ENCODE measurements at regions not wholly inside any gene's neighbourhood (a gene's known extent, or its start where the extent isn't known, plus 50 kb on each side); places are given as distances from the start of the nearest gene placed in this dataset.

GRCh38 chr4:3683744-3684421 lies 82.3 kb upstream of the ADRA2C start:
- Histone ChIP-seq H3K36me3 (no peaks in the 10 kb centered on the region), H3K4me1 (replicated peaks) (no peaks in the 10 kb centered on the region), H3K4me3 (no peak overlapping the region), H3K27ac (no peak overlapping the region), H3K9me3 (replicated peaks) (no peaks in the 10 kb centered on the region), H3K27me3 (replicated peaks) (peaks cover 4% of the 10 kb centered on the region)
- DNase-seq (ENCODE audit: low read depth in 1 of 2, low spot score in 2 of 2) = no peak

GRCh38 chr4:3683077-3683743 lies 83.0 kb upstream of the ADRA2C start:
- DNase-seq (ENCODE audit: low read depth in 1 of 2, low spot score in 2 of 2) = no peak
- H3K36me3 ChIP-seq = no peaks in the 10 kb centered on the region
- H3K4me3 ChIP-seq = no peak overlapping the region
- no peaks in the 10 kb centered on the region for H3K4me1 ChIP-seq (replicated peaks)
- H3K27ac ChIP-seq = no peak overlapping the region
- H3K9me3 ChIP-seq (replicated peaks) = no peaks in the 10 kb centered on the region
- H3K27me3 ChIP-seq (replicated peaks) = peaks cover 4% of the 10 kb centered on the region

DNA sequence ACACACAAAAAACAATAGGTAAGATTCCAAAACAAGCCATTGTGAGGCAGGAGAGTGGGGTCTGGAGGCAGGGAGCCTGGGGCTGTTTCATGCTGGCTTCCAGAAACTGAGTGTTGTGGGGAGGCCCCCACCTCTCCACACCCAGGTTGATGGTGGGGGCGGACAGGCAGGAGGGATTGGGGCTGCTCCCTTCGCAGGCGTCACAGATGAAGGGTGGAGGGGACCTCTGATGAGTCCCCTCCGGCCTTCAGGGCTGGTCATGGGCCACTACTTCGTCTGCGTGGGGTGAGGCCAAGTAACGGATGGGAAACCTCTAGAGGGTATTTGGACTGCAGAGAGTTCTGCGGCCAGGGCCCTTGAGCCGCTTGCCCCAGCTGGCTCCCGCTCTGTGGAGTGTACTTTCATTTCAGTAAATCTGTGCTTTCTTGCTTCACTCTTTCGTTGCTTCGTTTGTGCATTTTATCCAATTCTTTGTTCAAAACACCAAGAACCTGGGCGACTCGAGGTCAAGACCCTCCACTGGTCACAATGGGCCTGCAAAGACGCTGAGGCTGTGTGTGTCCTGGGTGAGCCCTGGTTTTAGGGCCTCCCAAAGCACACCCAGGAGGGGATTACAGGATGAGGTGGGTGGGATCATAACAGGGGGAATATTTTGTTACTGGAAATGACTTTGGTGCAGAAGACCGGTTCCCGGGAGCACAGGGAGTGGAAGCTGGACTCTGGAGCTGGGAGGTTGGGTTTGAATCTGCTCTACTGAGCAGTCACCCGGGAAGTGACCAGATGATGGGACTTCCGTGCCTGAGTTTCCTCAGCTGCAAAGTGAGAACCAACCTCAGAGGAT lies 83.7 kb upstream of the ADRA2C start:
- no peak overlapping the region for H3K4me3 ChIP-seq
- no peak for DNase-seq (ENCODE audit: low read depth in 1 of 2, low spot score in 2 of 2)
- no peaks in the 10 kb centered on the region for H3K4me1 ChIP-seq (replicated peaks)
- no peaks in the 10 kb centered on the region for H3K36me3 ChIP-seq
- no peak overlapping the region for H3K27ac ChIP-seq
- H3K9me3 ChIP-seq (replicated peaks) = no peaks in the 10 kb centered on the region
- peaks cover 4% of the 10 kb centered on the region for H3K27me3 ChIP-seq (replicated peaks)

GRCh38 chr4:3681191-3681590 lies 85.0 kb upstream of the ADRA2C start:
- Histone ChIP-seq H3K4me1 (replicated peaks) (no peaks in the 10 kb centered on the region), H3K4me3 (no peak overlapping the region), H3K27ac (no peak overlapping the region), H3K27me3 (replicated peaks) (peaks cover 12% of the 10 kb centered on the region), H3K36me3 (no peaks in the 10 kb centered on the region), H3K9me3 (replicated peaks) (no peaks in the 10 kb centered on the region)
- DNase-seq (ENCODE audit: low read depth in 1 of 2, low spot score in 2 of 2) = no peak

DNA sequence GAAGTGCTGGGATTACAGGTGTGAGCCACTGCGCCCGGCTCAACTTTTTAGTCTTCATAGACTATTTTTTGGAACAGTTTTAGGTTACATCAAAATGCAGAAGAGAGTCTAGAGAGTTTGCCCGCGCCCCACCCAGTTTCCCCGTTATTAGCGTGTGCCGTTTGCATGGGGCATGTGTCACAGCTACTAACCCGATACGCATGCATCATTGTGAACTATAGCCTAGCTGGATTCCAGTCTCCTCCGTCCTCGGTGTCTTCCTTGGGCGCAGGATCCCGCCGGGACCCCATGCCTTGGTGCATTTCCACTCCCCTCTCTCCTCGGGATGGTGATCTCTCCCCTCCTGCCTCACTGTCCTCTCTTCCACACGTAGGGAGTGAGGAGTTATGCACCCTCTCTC lies 85.5 kb upstream of the ADRA2C start:
- Histone ChIP-seq H3K9me3 (replicated peaks) (no peaks in the 10 kb centered on the region), H3K4me3 (no peak overlapping the region), H3K36me3 (no peaks in the 10 kb centered on the region), H3K27ac (no peak overlapping the region), H3K27me3 (replicated peaks) (peaks cover 13% of the 10 kb centered on the region), H3K4me1 (replicated peaks) (no peaks in the 10 kb centered on the region)
- no peak for DNase-seq (ENCODE audit: low read depth in 1 of 2, low spot score in 2 of 2)

DNA sequence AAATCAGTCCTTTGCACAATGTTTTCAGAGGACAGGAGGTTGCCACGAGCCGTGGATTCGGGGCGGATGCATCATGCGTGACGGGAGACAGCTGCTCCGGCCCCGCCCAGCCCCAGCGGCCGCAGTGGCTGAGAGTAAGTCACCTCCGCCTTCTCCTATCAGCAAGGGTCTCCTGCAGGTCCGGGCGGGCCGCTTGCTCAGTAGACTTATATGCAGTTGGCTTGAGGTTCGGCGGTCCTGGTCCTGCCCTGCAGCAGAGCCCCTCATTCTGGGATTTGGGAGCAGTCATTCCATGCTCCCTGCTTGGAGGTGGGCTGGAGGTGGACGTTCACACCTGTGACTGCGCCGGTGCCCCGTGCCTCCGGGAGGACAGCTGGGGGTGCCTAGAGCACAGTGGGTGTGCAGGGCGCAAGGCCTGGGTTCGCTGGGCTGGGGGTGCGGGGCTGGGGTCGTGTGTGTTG lies 86.3 kb upstream of the ADRA2C start:
- Histone ChIP-seq H3K27ac (no peak overlapping the region), H3K27me3 (replicated peaks) (peaks cover 13% of the 10 kb centered on the region), H3K9me3 (replicated peaks) (no peaks in the 10 kb centered on the region), H3K36me3 (no peaks in the 10 kb centered on the region), H3K4me3 (no peak overlapping the region), H3K4me1 (replicated peaks) (no peaks in the 10 kb centered on the region)
- DNase-seq (ENCODE audit: low read depth in 1 of 2, low spot score in 2 of 2) = no peak

- no peak overlapping the region for H3K27ac ChIP-seq
- DNase-seq (ENCODE audit: low read depth in 1 of 2, low spot score in 2 of 2) = no peak
- H3K4me3 ChIP-seq = no peak overlapping the region
- H3K4me1 ChIP-seq (replicated peaks) = no peaks in the 10 kb centered on the region
- H3K27me3 ChIP-seq (replicated peaks) = peaks cover 13% of the 10 kb centered on the region
- H3K36me3 ChIP-seq = no peaks in the 10 kb centered on the region
- no peaks in the 10 kb centered on the region for H3K9me3 ChIP-seq (replicated peaks)
Observed at GRCh38 chr4:3679071-3679825, 86.9 kb upstream of the ADRA2C start.

GRCh38 chr4:3677748-3678070 lies 88.5 kb upstream of the ADRA2C start:
- Histone ChIP-seq H3K27ac (no peak overlapping the region), H3K9me3 (replicated peaks) (peaks cover 5% of the 10 kb centered on the region), H3K27me3 (replicated peaks) (peaks cover 13% of the 10 kb centered on the region), H3K4me3 (no peak overlapping the region), H3K4me1 (replicated peaks) (no peaks in the 10 kb centered on the region), H3K36me3 (no peaks in the 10 kb centered on the region)
- no peak for DNase-seq (ENCODE audit: low read depth in 1 of 2, low spot score in 2 of 2)

DNA sequence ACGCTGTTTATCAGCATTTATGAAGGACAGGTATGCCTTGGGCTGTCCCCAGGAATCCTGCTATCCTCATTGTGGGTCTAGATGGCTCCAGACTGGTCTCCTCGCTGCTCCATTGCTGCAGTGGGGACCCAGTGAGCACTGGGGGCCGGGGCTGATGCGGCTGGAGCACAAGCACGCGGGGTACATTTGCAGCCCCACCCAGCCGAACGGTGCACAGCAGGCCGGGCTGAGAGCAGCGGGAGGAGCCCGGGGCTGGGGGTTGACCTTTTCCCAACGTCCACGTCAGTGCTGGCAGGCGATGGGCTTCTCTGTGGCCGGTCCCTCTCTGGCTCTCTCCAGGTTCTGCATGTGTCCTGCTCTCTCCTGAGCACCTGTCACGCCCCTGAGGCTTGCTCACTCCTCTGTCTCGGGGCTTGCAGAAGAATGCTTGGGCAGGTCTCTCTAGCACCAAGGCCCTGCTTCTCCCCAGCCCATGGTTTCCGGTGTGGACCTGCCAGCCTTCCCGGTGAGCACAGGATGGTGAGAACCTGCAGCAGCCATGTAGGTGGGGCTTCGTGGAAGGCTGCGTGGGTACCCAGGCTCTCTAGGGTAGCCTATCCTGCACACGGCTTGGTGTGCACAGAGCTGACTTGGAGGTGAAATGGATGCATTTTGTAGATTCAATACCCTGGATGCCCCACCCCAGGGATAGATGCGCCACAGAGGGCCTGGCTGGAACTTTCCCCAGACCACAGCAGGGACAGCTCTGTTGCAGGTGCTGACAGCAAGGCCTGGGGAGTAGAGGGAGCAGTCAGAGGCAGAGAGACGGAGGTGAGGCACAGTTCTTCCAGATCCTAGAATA lies 89.1 kb upstream of the ADRA2C start:
- no peak for DNase-seq (ENCODE audit: low read depth in 1 of 2, low spot score in 2 of 2)
- no peaks in the 10 kb centered on the region for H3K36me3 ChIP-seq
- H3K4me3 ChIP-seq = no peak overlapping the region
- H3K4me1 ChIP-seq (replicated peaks) = peaks cover 4% of the 10 kb centered on the region
- peaks cover 13% of the 10 kb centered on the region for H3K27me3 ChIP-seq (replicated peaks)
- H3K9me3 ChIP-seq (replicated peaks) = peaks cover 9% of the 10 kb centered on the region
- no peak overlapping the region for H3K27ac ChIP-seq

DNA sequence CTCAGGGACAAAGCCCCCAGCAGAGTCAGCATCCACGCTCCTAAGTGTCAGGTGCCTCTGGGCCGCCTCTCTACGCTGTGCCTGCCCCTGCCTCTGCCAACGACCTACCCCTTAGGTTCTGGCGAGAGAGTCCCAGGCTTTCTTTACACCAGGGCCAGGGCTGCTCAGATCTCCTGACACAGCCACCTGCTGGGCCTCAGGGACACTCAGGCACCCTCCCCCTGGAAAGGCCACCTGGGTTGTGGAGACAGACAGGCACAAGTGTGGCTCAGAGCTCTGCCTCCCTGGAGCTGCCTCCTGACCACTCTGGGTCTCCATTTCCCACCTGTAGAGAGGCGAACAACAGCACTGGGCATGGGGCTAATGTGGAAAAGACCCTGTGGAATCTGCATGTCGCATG lies 90.0 kb upstream of the ADRA2C start:
- Histone ChIP-seq H3K36me3 (no peaks in the 10 kb centered on the region), H3K27ac (no peak overlapping the region), H3K9me3 (replicated peaks) (peaks cover 9% of the 10 kb centered on the region), H3K4me3 (no peak overlapping the region), H3K27me3 (replicated peaks) (peaks cover 13% of the 10 kb centered on the region), H3K4me1 (replicated peaks) (peaks cover 14% of the 10 kb centered on the region)
- DNase-seq (ENCODE audit: low read depth in 1 of 2, low spot score in 2 of 2) = no peak

GRCh38 chr4:3675251-3676115 lies 90.7 kb upstream of the ADRA2C start:
- H3K4me1 ChIP-seq (replicated peaks) = peaks cover 15% of the 10 kb centered on the region
- peaks cover 9% of the 10 kb centered on the region for H3K9me3 ChIP-seq (replicated peaks)
- no peak overlapping the region for H3K4me3 ChIP-seq
- DNase-seq (ENCODE audit: low read depth in 1 of 2, low spot score in 2 of 2) = no peak
- no peaks in the 10 kb centered on the region for H3K36me3 ChIP-seq
- no peak overlapping the region for H3K27ac ChIP-seq
- H3K27me3 ChIP-seq (replicated peaks) = peaks cover 13% of the 10 kb centered on the region

- Histone ChIP-seq H3K27ac (no peak overlapping the region), H3K27me3 (replicated peaks) (peaks cover 16% of the 10 kb centered on the region), H3K4me3 (no peak overlapping the region), H3K36me3 (no peaks in the 10 kb centered on the region), H3K4me1 (replicated peaks) (peaks cover 15% of the 10 kb centered on the region), H3K9me3 (replicated peaks) (peaks cover 9% of the 10 kb centered on the region)
- DNase-seq (ENCODE audit: low read depth in 1 of 2, low spot score in 2 of 2) = no peak
Observed at GRCh38 chr4:3674479-3674851, 91.7 kb upstream of the ADRA2C start.

Measured in SJSA1 (cell line).